H9 (cell line): ENCODE measurements at regions not wholly inside any gene's neighbourhood (a gene's known extent, or its start where the extent isn't known, plus 50 kb on each side); places are given as distances from the start of the nearest gene placed in this dataset.

Source experiments
- DNase-seq: peaks from one replicate; pipeline ENCODE4 v3.0.0-alpha.2; 2017
- H2AFZ ChIP-seq: one replicate; pipeline ENCODE4 v1.6.1; 2013; ENCODE audit warnings: mild to moderate bottlenecking, low read length, control low read depth, moderate library complexity
- H2AK5ac ChIP-seq: 2 replicates; pipeline ENCODE4 v1.6.1; 2013; ENCODE audit warnings: low read length, control low read depth, mixed read lengths; ENCODE audit not compliant: insufficient read length
- H2BK120ac ChIP-seq: one replicate; pipeline ENCODE4 v1.6.1; 2013; ENCODE audit warnings: low read depth, mild to moderate bottlenecking, low read length, control low read depth, inconsistent platforms; ENCODE audit not compliant: poor library complexity, severe bottlenecking
- H2BK12ac ChIP-seq: 2 replicates; pipeline ENCODE4 v1.6.1; 2013; ENCODE audit warnings: low read length, control low read depth, mixed read lengths, low read depth; ENCODE audit not compliant: insufficient read length
- H2BK15ac ChIP-seq: 2 replicates; pipeline ENCODE4 v1.6.1; 2013; ENCODE audit warnings: low read depth, low read length, control low read depth
- H2BK20ac ChIP-seq: one replicate; pipeline ENCODE4 v1.6.1; 2013; ENCODE audit warnings: low read depth, mild to moderate bottlenecking, low read length, control low read depth, inconsistent platforms; ENCODE audit not compliant: poor library complexity, severe bottlenecking
- H2BK5ac ChIP-seq: 2 replicates; pipeline ENCODE4 v1.6.1; 2013; ENCODE audit warnings: low read length, control low read depth, mixed read lengths; ENCODE audit not compliant: insufficient read length
- H3K14ac ChIP-seq: 2 replicates; pipeline ENCODE4 v1.6.1; 2013; ENCODE audit warnings: low read length, control low read depth; ENCODE audit not compliant: insufficient read depth
- H3K18ac ChIP-seq: 2 replicates; pipeline ENCODE4 v1.6.1; 2013; ENCODE audit warnings: low read depth, mild to moderate bottlenecking, mixed read lengths, low read length, control low read depth; ENCODE audit not compliant: insufficient read length
- H3K23ac ChIP-seq: 2 replicates; pipeline ENCODE4 v1.6.1; 2013; ENCODE audit warnings: low read length, control low read depth, mixed read lengths, low read depth; ENCODE audit not compliant: insufficient read length
- H3K23me2 ChIP-seq: 2 replicates; pipeline ENCODE4 v1.6.1; 2013; ENCODE audit warnings: low read depth, mild to moderate bottlenecking, mixed read lengths, low read length, control low read depth; ENCODE audit not compliant: insufficient read length, poor library complexity, severe bottlenecking
- H3K27ac ChIP-seq: 2 replicates; pipeline ENCODE4 v1.5.1; 2013; ENCODE audit warnings: low read length, control low read depth, mixed read lengths, low read depth; ENCODE audit not compliant: insufficient read length
- H3K27me3 ChIP-seq: 2 replicates; pipeline ENCODE4 v1.6.1; 2013; ENCODE audit warnings: low read length, control low read depth, inconsistent platforms; ENCODE audit not compliant: insufficient read depth
- H3K4ac ChIP-seq: 2 replicates; pipeline ENCODE4 v1.6.1; 2013; ENCODE audit warnings: low read depth, mild to moderate bottlenecking, control low read depth, inconsistent platforms, low read length, moderate library complexity
- H3K4me1 ChIP-seq: 2 replicates; pipeline ENCODE4 v1.6.1; 2013; ENCODE audit warnings: low read length, control low read depth, inconsistent platforms; ENCODE audit not compliant: insufficient read depth
- H3K4me2 ChIP-seq: 2 replicates; pipeline ENCODE4 v1.6.1; 2013; ENCODE audit warnings: low read length, control low read depth, mixed read lengths; ENCODE audit not compliant: insufficient read length, insufficient read depth
- H3K56ac ChIP-seq: 2 replicates; pipeline ENCODE4 v1.6.1; 2013; ENCODE audit warnings: low read depth, mild to moderate bottlenecking, mixed read lengths, low read length, control low read depth; ENCODE audit not compliant: insufficient read length
- H3K79me1 ChIP-seq: 2 replicates; pipeline ENCODE4 v1.6.1; 2013; ENCODE audit warnings: low read depth, mild to moderate bottlenecking, moderate library complexity, low read length, control low read depth, inconsistent platforms; ENCODE audit not compliant: insufficient read depth, poor library complexity, severe bottlenecking
- H3K79me2 ChIP-seq: 2 replicates; pipeline ENCODE4 v1.6.1; 2013; ENCODE audit warnings: low read length, control low read depth, inconsistent platforms; ENCODE audit not compliant: insufficient read depth
- H3K9ac ChIP-seq: 2 replicates; pipeline ENCODE4 v1.6.1; 2013; ENCODE audit warnings: low read length, control low read depth, mixed read lengths; ENCODE audit not compliant: insufficient read length; ENCODE audit errors: extremely low read depth
- H3K9me3 ChIP-seq: one replicate; pipeline ENCODE4 v1.6.1; 2013; ENCODE audit warnings: low read depth, low read length, inconsistent platforms; ENCODE audit not compliant: control insufficient read depth
- H3T11ph ChIP-seq: one replicate; pipeline ENCODE4 v1.6.1; 2013; ENCODE audit warnings: mild to moderate bottlenecking, low read length, control low read depth, inconsistent platforms
- H4K20me1 ChIP-seq: one replicate; pipeline ENCODE4 v1.6.1; 2013; ENCODE audit not compliant: control insufficient read depth, insufficient read length, insufficient read depth
- H4K5ac ChIP-seq: 2 replicates; pipeline ENCODE4 v1.6.1; 2013; ENCODE audit warnings: low read depth, mild to moderate bottlenecking, mixed read lengths, low read length, control low read depth; ENCODE audit not compliant: insufficient read length
- H4K8ac ChIP-seq: replicated peaks from 2 replicates; pipeline ENCODE4 v1.6.1; 2013; ENCODE audit warnings: low read length, control low read depth, mixed read lengths, low read depth; ENCODE audit not compliant: insufficient read length
- H4K91ac ChIP-seq: 2 replicates; pipeline ENCODE4 v1.6.1; 2013; ENCODE audit warnings: low read depth, mild to moderate bottlenecking, moderate library complexity, mixed read lengths, low read length, control low read depth; ENCODE audit not compliant: insufficient read length
- H3K27ac Mint-ChIP-seq, 3 experiments: 2 replicates in 2 of 3; 3 replicates in 1 of 3; pipeline ENCODE4 v1.8.0; 2020 to 2021; ENCODE audit warnings: mixed read lengths in 3 of 3, mild to moderate bottlenecking in 1 of 3, moderate library complexity in 1 of 3
- H3K27me3 Mint-ChIP-seq: 2 replicates; pipeline ENCODE4 v1.8.0; 2021; ENCODE audit warnings: low read depth, mild to moderate bottlenecking, moderate library complexity, mixed read lengths
- H3K36me3 Mint-ChIP-seq, 3 experiments: 2 replicates in 2 of 3; 3 replicates in 1 of 3; pipeline ENCODE4 v1.8.0; 2020 to 2021; ENCODE audit warnings: low read depth in 3 of 3, mixed read lengths in 3 of 3; ENCODE audit not compliant: insufficient read depth in 1 of 3
- H3K4me1 Mint-ChIP-seq, 2 experiments: 2 replicates each; pipeline ENCODE4 v1.8.0; 2020; ENCODE audit warnings: mixed read lengths in 2 of 2
- H3K4me3 Mint-ChIP-seq, 2 experiments: 2 replicates in 1 of 2; 3 replicates in 1 of 2; pipeline ENCODE4 v1.8.0; 2020 to 2021; ENCODE audit warnings: mild to moderate bottlenecking in 2 of 2, mixed read lengths in 2 of 2, moderate library complexity in 1 of 2
- H3K9me3 Mint-ChIP-seq, 2 experiments: 2 replicates in 1 of 2; 3 replicates in 1 of 2; pipeline ENCODE4 v1.8.0; 2020; ENCODE audit warnings: mild to moderate bottlenecking in 2 of 2, mixed read lengths in 2 of 2, moderate library complexity in 1 of 2
- CTCF ChIP-seq: fragments of 200-600 bp; sonication (generic); conservative IDR thresholded peaks from 3 replicates; pipeline ENCODE4 v1.8.0; 2021; ENCODE audit warnings: antibody characterized with exemption, mild to moderate bottlenecking
- WGBS: extraction: QIAGEN DNeasy Blood & Tissue Kit; methylation state at CpG from one replicate; pipeline ENCODE4 v1.1.7; 2013; ENCODE audit warnings: missing lambda C conversion rate, low lambda C conversion rate, mixed read lengths; ENCODE audit not compliant: insufficient read length; ENCODE audit errors: extremely low coverage; 5-methylcytosine and 5-hydroxymethylcytosine counted together

- H3K56ac ChIP-seq = no peak overlapping the region
- no peak overlapping the region for H3K23ac ChIP-seq
- no peak overlapping the region for H4K8ac ChIP-seq
- H3K27ac Mint-ChIP-seq = no peak overlapping the region
- no peaks in the 10 kb centered on the region for H4K20me1 ChIP-seq
- no peak overlapping the region for H4K5ac ChIP-seq
- H2BK5ac ChIP-seq = no peak overlapping the region
- no peak overlapping the region for H2AK5ac ChIP-seq
- no peak overlapping the region for H3K4me3 Mint-ChIP-seq
- H2BK12ac ChIP-seq = no peak overlapping the region
- H3K4me1 ChIP-seq = no peaks in the 10 kb centered on the region
- no peaks in the 10 kb centered on the region for H3K9me3 ChIP-seq
- no peak overlapping the region for H3K4ac ChIP-seq
- no peaks in the 10 kb centered on the region for H3K79me2 ChIP-seq
- H3K9ac ChIP-seq = no peak overlapping the region
- H3T11ph ChIP-seq = no peak overlapping the region
- peaks cover 9 to 17% of the 10 kb centered on the region in 2 experiments for H3K4me1 Mint-ChIP-seq
- peaks cover 0 to 2% (median 1%) of the 10 kb centered on the region in 3 experiments; a peak in 2 of 7 replicates for H3K36me3 Mint-ChIP-seq
- H3K14ac ChIP-seq = no peak overlapping the region
- no peak overlapping the region for H2AFZ ChIP-seq
- WGBS = no CpG with 5 or more reads among the region's 4 CpGs
- H3K79me1 ChIP-seq = no peaks in the 10 kb centered on the region
- no peak for TF ChIP-seq CTCF
- H3K4me2 ChIP-seq = no peak overlapping the region
- peaks cover 0 to 2% of the 10 kb centered on the region in 2 experiments; a peak in 3 of 5 replicates for H3K9me3 Mint-ChIP-seq
- H3K27me3 ChIP-seq = no peaks in the 10 kb centered on the region
- no peak overlapping the region for H2BK20ac ChIP-seq
- no peak overlapping the region for H3K27ac ChIP-seq
- no peaks in the 10 kb centered on the region for H3K23me2 ChIP-seq
- no peak overlapping the region for H3K18ac ChIP-seq
- no peak overlapping the region for H4K91ac ChIP-seq
- H3K27me3 Mint-ChIP-seq = no peaks in the 10 kb centered on the region
- no peak for DNase-seq
- H2BK15ac ChIP-seq = no peak overlapping the region
- H2BK120ac ChIP-seq = no peak overlapping the region
Observed at GRCh38 chr6:139490482-139490881, 116.0 kb upstream of the CITED2 start.
